ENCODE measurements at regions not wholly inside any gene's neighbourhood (a gene's known extent, or its start where the extent isn't known, plus 50 kb on each side); places are given as distances from the start of the nearest gene placed in this dataset.
"Not testable (repeated sequence)": the region's sequence is repeated elsewhere in the genome, so short reads cannot be mapped to it uniquely, and the experiment has no call there.

DNA sequence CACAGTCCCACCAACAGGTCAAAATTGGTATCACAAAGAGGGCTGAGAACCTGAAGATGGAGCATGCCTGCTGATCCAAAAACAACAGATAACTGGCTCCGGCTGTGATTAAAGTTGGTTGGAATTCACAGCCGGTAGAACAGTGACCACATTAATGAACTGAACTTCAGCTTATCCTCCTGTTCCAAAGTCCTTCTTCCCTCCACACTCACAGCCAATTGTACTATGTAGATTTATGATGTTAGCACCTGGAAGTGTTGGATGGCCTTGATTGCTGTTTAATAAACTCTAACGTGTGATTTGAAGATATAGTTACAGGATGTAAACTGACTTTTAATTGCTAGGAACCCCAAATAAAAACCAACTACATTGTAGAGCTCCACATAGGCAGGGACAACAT is 367.3 kb upstream of the FRG2C start:
- Histone ChIP-seq H3K27ac (no peak overlapping the region), H3K4me3 (no peak overlapping the region)
- TF ChIP-seq, protein P1, sequence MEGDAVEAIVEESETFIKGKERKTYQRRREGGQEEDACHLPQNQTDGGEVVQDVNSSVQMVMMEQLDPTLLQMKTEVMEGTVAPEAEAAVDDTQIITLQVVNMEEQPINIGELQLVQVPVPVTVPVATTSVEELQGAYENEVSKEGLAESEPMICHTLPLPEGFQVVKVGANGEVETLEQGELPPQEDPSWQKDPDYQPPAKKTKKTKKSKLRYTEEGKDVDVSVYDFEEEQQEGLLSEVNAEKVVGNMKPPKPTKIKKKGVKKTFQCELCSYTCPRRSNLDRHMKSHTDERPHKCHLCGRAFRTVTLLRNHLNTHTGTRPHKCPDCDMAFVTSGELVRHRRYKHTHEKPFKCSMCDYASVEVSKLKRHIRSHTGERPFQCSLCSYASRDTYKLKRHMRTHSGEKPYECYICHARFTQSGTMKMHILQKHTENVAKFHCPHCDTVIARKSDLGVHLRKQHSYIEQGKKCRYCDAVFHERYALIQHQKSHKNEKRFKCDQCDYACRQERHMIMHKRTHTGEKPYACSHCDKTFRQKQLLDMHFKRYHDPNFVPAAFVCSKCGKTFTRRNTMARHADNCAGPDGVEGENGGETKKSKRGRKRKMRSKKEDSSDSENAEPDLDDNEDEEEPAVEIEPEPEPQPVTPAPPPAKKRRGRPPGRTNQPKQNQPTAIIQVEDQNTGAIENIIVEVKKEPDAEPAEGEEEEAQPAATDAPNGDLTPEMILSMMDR (IDR thresholded peaks at IDR 0.05) = no peak
- DNase-seq (ENCODE audit: low spot score) = no peak

DNA sequence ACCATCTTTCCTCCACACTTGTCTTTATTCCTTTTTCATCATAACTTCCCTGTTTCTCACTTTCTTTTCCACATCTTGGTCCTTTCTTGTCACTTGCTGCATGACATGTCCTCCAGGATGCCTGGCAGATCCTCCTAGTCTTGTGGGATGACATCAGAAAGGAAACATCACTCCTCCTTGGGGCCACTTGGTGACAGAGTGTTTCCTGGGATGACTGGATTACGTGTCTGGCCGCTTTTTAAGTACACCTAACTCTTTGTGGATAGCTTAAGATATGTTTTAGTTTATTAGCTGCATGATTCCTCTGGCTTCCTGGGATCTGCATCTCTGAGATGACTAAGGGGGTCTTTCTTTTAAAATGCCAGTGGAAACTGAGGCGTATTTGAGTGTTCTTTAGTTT is 363.5 kb upstream of the FRG2C start:
- TF ChIP-seq, protein P1 (IDR thresholded peaks at IDR 0.05) = no peak
- Histone ChIP-seq H3K27ac (no peak overlapping the region), H3K4me3 (no peak overlapping the region)
- no peak for DNase-seq (ENCODE audit: low spot score)

DNA sequence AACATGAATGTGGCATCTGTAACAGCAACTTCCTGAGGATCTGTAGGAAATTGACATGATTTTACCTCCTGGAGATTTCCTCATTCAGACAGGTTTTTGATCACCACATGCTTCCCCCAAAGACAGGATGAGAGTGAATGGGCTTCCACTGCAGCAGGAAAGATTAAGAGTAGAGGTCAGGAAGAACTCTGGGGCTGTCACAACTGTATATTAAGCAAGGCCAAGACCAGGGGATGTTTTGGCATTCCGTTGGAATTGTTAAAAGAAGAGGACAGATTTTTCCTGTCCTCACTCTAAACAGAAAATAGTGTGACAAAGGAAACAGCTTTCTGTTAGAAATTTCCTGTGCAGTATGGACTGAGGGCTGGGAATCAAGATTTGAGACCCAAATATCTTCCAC is 363.1 kb upstream of the FRG2C start:
- H3K4me3 ChIP-seq; DNase-seq (ENCODE audit: low spot score); H3K27ac ChIP-seq: not testable (repeated sequence)

DNA sequence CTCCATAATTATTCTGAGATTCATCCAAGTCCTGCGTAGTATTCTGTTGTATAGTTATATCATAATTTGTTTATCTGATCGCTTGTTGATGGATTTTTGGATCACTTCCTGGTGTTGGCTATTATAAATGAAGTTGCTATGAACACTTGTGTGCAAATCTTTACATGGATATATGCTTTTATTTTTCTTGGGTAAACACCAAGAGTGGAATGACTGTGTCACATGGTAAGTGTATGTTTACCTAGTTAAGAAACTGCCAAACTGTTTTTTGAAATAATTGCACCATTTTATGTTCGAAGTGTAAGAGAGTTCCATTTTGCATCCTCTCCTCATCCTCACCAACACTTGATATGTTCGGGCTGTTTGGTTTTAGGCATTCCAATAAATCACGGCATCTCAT is 360.4 kb upstream of the FRG2C start:
- DNase-seq (ENCODE audit: low spot score) = no peak

DNA sequence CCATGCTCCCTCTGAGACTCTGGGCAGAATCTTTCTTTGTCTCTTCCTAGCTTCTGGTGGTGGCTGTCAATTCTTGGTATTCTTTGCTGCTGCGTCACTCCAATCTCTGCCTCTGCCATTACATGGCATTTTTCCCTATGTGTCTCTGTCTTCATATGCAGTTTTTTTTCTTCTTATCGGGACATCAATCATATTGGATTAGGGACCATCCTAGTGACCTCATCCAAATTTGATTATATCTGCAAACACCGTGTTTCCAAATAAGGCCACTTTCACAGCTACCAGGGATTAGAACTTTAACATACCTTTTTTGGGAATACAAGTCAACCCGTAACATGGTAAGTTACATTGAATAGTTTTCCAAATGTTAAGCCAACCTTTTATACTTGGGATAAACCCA is 358.2 kb upstream of the FRG2C start:
- TF ChIP-seq, protein P1 (IDR thresholded peaks at IDR 0.05) = no peak
- Histone ChIP-seq H3K4me3 (no peak overlapping the region), H3K27ac (no peak overlapping the region)
- DNase-seq (ENCODE audit: low spot score) = no peak

More for the DNA sequence above, 360.4 kb upstream of the FRG2C start:
- TF ChIP-seq, protein P1 (IDR thresholded peaks at IDR 0.05) = no peak
- no peak overlapping the region for H3K4me3 ChIP-seq
- no peak overlapping the region for H3K27ac ChIP-seq

DNA sequence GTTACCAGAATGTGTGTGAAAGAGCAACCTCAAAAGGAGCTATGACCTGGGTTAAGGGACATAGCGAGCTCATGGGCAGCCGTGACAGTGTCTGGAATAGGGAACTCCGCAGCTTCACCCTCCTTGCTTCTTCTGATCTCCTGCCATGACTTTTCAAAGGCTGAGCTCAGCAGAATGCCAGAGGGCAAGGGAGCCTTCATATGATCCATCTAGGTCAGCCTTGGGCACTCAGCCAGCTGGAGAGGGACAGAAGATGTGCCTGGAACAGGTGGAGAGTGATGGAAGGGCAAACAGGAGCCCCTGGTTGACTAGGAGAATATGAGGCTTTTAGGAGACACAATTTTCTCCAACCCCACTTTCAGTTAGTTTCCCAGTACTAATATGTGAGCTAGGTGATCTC is 352.8 kb upstream of the FRG2C start:
- not testable (repeated sequence) for H3K27ac ChIP-seq; DNase-seq (ENCODE audit: low spot score); H3K4me3 ChIP-seq

DNA sequence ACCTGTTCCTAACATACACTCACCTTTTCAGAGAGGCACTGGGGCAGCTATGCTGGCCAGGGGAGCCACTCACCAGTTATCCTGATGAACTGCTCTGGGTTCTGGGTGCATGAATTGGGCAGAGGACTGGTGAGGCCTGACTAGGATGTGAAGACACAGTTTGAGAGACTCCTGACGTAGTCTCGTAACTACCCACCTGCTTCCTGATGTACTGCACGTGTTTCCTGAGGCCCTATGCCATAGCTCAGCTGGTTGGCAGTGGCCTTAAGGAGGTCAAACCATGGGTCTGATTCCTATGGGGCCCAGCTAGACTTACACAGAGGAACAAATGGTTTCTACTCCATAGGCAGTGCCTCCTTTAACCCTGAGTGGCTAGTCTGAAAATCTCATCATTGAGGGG is 351.7 kb upstream of the FRG2C start:
- not testable (repeated sequence) for H3K27ac ChIP-seq; DNase-seq (ENCODE audit: low spot score); H3K4me3 ChIP-seq

DNA sequence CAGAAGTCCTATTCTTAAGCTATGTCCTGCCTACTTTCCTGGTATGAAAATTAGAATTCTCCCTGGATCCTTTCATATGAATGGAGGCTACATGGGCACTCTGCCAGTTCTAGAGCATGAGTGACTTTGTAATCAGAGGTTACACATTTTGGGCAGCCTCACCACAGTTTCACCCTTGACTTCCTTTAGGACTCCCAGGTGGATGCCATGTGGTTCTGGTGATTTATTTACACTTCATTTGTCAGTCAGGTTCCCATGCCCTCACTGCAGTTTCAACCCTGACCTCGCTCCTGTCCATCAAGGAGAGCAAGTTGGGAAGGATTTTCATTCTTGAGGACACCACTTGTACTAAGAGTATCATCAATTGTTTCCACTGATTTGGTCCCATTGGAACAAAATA is 344.4 kb upstream of the FRG2C start:
- H3K27ac ChIP-seq; DNase-seq (ENCODE audit: low spot score); H3K4me3 ChIP-seq: not testable (repeated sequence)

DNA sequence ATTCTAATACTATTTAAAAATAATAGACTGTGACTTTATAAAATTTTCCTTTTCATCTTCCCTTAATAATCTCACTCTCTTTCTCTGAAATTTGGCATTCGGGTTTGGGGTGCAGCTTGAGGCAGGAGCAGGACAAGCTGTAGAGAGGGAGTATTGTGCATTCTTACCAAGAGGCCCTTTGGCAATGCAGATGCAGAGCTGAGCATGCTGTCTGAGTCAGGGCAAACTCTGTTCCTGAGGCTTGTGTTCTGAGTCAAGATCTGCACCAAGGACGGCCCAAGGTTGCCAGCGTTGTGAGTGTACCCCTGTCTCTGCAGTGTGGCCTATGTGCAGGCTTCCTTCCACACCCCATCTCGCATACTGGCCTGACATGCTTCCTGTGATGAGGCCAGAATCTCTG is 343.8 kb upstream of the FRG2C start:
- TF ChIP-seq, protein P1 (IDR thresholded peaks at IDR 0.05) = no peak
- Histone ChIP-seq H3K27ac (no peak overlapping the region), H3K4me3 (no peak overlapping the region)
- no peak for DNase-seq (ENCODE audit: low spot score)

Measured in coronary artery (tissue), 2 donors.